Body of pancreas (tissue), 4 donors: ENCODE measurements at regions not wholly inside any gene's neighbourhood (a gene's known extent, or its start where the extent isn't known, plus 50 kb on each side); places are given as distances from the start of the nearest gene placed in this dataset.

Source experiments
- ATAC-seq: fragments of 150-250 bp; one replicate; pipeline ENCODE4 v1.9.1; 2016
- DNase-seq, 4 donors: peaks; one replicate each; pipeline ENCODE4 v3.0.0-alpha.2; 2019
- H3K27ac ChIP-seq, 4 donors: fragments of 200-600 bp; sonication (generic); 1 replicate in 3 of 4; 2 replicates in 1 of 4; pipeline versions ENCODE4 v1.5.1 to v1.6.1; 2016 to 2019; ENCODE audit warnings: mild to moderate bottlenecking in 1 of 4, mixed read lengths in 1 of 4, moderate library complexity in 1 of 4
- H3K27me3 ChIP-seq, 2 donors: fragments of 200-600 bp; sonication (generic); one replicate each; pipeline ENCODE4 v1.6.0; 2016; ENCODE audit warnings: mild to moderate bottlenecking in 1 of 2
- H3K36me3 ChIP-seq, 2 donors: fragments of 200-600 bp; sonication (generic); replicated peaks in 1 of 2; 2 replicates each; pipeline ENCODE4 v1.5.1; 2016; ENCODE audit warnings: low read depth in 2 of 2; ENCODE audit not compliant: insufficient read depth in 1 of 2
- H3K4me1 ChIP-seq: fragments of 200-600 bp; sonication (generic); one replicate; pipeline ENCODE4 v1.6.0; 2016
- H3K4me3 ChIP-seq, 2 donors: fragments of 200-600 bp; sonication (generic); 1 replicate in 1 of 2; 2 replicates in 1 of 2; pipeline ENCODE4 v1.5.1; 2016 to 2019
- H3K9me3 ChIP-seq, 3 donors: fragments of 200-600 bp; sonication (generic); 1 replicate in 2 of 3; 2 replicates in 1 of 3; pipeline ENCODE4 v1.5.1; 2016
- POLR2A ChIP-seq, 3 donors: fragments of 450-650 bp; IDR thresholded peaks; one replicate each; pipeline ENCODE4 v1.6.1; 2016; ENCODE audit warnings: antibody characterized with exemption in 3 of 3, mild to moderate bottlenecking in 2 of 3
- WGBS, 2 donors: methylation state at CpG; one replicate each; pipeline ENCODE4 v1.1.5; 2017; 5-methylcytosine and 5-hydroxymethylcytosine counted together
- intact Hi-C: fragments of 100-400 bp; cut with DNase I; formaldehyde crosslinking; loops from one replicate; pipeline ENCODE4 v1.15.1; 2023
- TF ChIP-seq, protein P1 (sequence below), 7 experiments: fragments of 450-650 bp in 4 of 7; fragments of 200-600 bp in 3 of 7; sonication (generic) in 3 of 7; IDR thresholded peaks; one replicate each; pipeline ENCODE4 v1.5.1; 2016 to 2019; ENCODE audit warnings: antibody characterized with exemption in 7 of 7

DNA sequence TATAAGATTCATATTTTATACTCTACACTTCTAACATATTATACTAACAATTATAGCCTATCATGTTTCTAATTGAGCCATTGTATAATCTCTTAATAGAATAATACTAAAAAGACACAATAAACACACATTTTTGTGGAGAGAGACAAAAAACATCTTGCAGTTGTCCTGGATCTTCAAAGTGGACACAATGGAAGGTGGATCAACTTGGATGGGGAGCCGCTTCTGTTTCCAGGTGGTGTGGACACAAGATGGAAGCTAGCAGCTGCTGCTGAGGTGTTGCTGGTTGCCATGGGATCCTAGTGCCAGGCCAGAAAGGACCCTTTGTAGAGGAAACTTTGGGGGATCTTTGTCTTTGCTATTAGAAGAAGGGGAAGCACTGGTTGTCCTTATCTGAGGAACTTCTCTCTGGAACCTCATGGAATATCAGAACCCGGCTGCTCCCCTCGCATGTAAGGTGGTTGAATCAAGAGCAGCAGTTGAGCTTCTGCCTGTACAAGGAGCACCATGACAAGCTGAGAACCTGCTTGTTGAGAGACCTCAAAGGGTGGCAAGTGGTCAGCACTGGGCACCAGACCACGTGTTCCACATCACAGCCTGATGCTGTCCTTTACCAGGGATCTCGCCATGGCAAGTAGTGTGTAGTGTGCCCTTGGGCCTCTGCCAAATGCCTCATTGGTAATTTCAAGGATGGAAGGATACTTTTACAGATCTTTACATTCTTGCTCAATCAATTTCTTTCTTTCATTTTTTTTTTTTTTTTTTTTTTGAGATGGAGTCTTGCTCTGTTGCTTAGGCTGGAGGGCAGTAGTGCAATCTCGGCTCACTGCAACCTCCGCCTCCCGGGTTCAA is 232.2 kb downstream of the MYCN start:
- WGBS, 2 donors, result 83 to 93% methylated on average over 8 of the region's 8 CpGs
- ATAC-seq (no peak), DNase-seq (no peak)
- H3K9me3 ChIP-seq, result no peaks in the 10 kb centered on the region
- H3K27me3 ChIP-seq, result no peaks in the 10 kb centered on the region
- intact Hi-C loops, result no loop called here
- no peak overlapping the region for H3K4me3 ChIP-seq
- no peaks in the 10 kb centered on the region for H3K36me3 ChIP-seq
- no peak overlapping the region for H3K27ac ChIP-seq
- TF ChIP-seq POLR2A (IDR thresholded peaks at IDR 0.05), result no peak
- TF ChIP-seq, protein P1, sequence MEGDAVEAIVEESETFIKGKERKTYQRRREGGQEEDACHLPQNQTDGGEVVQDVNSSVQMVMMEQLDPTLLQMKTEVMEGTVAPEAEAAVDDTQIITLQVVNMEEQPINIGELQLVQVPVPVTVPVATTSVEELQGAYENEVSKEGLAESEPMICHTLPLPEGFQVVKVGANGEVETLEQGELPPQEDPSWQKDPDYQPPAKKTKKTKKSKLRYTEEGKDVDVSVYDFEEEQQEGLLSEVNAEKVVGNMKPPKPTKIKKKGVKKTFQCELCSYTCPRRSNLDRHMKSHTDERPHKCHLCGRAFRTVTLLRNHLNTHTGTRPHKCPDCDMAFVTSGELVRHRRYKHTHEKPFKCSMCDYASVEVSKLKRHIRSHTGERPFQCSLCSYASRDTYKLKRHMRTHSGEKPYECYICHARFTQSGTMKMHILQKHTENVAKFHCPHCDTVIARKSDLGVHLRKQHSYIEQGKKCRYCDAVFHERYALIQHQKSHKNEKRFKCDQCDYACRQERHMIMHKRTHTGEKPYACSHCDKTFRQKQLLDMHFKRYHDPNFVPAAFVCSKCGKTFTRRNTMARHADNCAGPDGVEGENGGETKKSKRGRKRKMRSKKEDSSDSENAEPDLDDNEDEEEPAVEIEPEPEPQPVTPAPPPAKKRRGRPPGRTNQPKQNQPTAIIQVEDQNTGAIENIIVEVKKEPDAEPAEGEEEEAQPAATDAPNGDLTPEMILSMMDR (IDR thresholded peaks at IDR 0.05), result no peak
- no peaks in the 10 kb centered on the region for H3K4me1 ChIP-seq

DNA sequence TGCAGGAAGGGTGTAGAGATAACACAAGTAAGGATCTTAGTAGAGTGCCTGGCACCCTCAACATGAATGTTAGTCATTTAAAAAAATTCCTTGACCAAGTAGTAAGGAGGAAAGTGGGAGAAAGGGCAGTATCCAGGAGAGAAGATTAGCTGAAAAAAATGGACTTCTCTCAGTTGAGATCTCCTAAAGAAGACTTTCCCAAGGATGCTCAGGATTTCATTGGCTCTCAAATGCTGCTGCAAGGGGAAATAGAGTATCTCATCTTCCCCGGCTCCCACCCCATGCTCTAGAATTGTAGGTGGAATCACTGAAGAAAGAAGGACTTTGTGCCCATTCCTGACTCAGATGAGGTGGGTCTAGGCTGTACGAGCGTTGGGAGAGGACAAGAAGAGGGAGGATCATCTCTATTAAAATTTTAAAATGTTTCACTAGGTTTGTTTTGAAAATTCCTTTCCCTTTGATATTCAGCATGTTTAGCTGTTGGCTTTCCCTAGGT is 231.1 kb downstream of the MYCN start:
- DNase-seq, result no peak
- Histone ChIP-seq H3K4me3 (no peak overlapping the region), H3K4me1 (no peaks in the 10 kb centered on the region), H3K27me3 (no peaks in the 10 kb centered on the region), H3K36me3 (no peaks in the 10 kb centered on the region), H3K9me3 (no peaks in the 10 kb centered on the region), H3K27ac (no peak overlapping the region)
- intact Hi-C loops, result no loop called here
- WGBS, 2 donors, result 84 to 91% methylated on average over 3 of the region's 3 CpGs
- ATAC-seq, result no peak
- no peak for TF ChIP-seq POLR2A (IDR thresholded peaks at IDR 0.05)
- TF ChIP-seq, protein P1 (IDR thresholded peaks at IDR 0.05), result no peak

DNA sequence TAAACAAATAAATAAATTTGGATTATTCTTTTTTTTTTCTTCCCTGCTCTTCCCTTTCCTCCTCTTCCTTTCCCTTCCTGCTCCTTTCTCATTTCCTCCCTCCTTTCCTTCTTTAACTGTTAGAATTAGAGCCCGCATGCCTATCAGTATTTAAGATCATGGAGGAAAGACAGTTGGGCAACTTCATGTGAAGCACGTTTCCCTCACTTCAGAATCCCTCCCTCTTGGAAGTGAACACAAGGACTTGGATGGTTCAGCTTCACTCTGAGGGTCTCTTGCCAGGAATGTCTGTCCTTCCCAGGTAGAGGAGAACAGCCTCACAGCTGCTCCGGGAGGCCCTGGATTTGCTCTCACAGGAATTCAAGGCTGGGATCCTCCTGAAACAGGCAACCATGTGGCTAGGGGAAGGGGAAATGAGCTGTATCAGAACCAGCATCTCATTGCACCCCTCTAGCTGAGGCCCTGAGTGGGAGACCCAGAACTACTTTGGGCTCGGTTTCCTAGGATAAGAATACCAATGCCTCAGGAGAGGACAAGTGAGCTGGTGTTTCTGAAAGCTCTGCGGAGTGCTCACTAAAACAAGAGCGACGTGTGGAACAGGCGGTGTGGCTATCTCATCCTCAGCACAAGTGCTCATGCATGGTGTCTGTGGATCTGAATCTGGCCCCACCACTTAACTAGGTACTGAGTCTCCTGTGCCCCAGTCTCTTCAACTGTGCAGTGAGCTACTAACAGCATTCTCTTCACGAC is 230.5 kb downstream of the MYCN start:
- intact Hi-C loops, result no loop called here
- no peaks in the 10 kb centered on the region for H3K9me3 ChIP-seq
- 73 to 86% methylated on average over 8 to 9 of the region's 9 CpGs for WGBS, 2 donors
- no peak for TF ChIP-seq POLR2A (IDR thresholded peaks at IDR 0.05)
- TF ChIP-seq, protein P1 (IDR thresholded peaks at IDR 0.05), result no peak
- ATAC-seq (no peak), DNase-seq (no peak)
- H3K27me3 ChIP-seq, result no peaks in the 10 kb centered on the region
- no peaks in the 10 kb centered on the region for H3K36me3 ChIP-seq
- no peak overlapping the region for H3K27ac ChIP-seq
- H3K4me1 ChIP-seq, result no peaks in the 10 kb centered on the region
- H3K4me3 ChIP-seq, result no peak overlapping the region

DNA sequence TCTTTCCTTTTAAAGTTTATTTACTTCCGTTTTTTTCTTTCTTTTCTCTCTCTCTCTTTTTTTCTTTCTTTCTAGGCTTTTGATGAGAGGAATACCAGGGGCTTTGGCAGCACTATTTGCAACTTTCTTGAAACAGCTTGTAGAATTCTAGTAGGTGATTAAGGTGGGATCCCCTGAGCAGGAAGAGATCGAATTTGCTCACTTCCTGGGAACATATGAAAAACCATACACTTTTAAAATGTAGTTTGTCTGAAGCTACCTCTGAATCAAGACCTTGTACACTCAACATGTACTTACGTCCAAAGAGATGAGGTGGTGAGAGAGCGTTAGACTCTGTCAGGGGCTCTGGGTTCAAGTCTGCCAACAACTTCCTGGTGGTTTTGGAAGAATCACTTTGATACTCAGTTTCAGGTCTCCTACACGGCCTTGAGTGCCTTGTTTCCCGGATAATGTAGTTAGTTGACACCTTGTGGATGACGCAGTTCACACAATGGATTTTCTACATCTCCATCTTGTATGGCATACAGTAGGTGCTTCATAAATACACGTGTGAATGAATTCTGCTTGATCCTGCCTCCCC is 229.1 kb downstream of the MYCN start:
- no peaks in the 10 kb centered on the region for H3K9me3 ChIP-seq
- ATAC-seq (no peak), DNase-seq (no peak)
- no peaks in the 10 kb centered on the region for H3K36me3 ChIP-seq
- no peaks in the 10 kb centered on the region for H3K27me3 ChIP-seq
- WGBS, 2 donors, result 64 to 68% methylated on average over 8 of the region's 8 CpGs
- no peaks in the 10 kb centered on the region for H3K4me1 ChIP-seq
- H3K27ac ChIP-seq, result no peak overlapping the region
- TF ChIP-seq, protein P1 (IDR thresholded peaks at IDR 0.05), result no peak
- TF ChIP-seq POLR2A (IDR thresholded peaks at IDR 0.05), result no peak
- no peak overlapping the region for H3K4me3 ChIP-seq
- intact Hi-C loops, result no loop called here
